ENCODE measurements at regions not wholly inside any gene's neighbourhood (a gene's known extent, or its start where the extent isn't known, plus 50 kb on each side); places are given as distances from the start of the nearest gene placed in this dataset.

DNA sequence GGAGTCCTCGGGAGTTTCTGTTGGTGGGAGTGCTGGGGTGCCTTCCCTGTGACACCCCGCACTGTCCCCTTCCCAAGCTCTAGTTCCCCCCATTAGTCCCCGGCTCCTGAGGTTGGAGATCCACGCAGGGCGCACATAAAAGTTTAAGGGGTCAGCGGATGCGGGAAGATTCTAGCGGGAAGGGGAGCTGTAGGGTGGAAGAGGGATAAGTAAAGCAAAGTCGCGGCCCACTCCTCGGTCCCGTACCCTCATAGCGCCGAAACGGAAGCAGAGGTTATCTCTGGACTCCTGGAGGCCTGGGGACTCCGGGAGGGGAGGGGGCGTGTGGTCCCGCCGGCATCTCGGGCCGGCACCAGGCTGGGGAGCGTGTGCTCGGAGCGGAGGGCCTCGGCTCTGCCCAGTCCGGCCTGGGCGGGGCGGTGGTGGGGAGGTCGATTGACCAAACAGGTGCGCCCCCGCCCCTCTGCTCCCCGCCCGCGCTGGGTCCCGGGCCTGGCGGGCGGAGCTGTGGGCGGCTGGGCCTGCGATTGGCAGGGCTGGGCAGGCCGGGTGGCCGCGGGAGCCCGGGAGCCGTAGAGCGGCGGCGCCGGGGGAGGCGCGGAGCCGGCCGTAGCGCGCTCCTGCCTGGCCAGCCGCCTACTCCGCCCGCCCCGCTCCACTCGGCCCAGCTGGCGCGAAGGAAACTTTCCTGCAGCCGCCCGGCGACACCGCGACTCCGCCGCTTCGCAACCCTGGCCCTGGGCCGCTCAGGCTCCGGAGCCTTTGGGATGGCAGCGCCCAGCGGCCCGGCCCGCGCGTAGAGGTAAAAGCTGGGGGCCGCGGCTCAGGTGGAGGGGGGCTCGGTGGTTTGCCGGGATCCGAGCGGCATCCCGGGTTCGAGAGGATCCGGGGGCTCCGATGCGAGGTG, 52.2 kb upstream of the DAB2IP start:
- Histone ChIP-seq H3K27me3 (ENCODE audit: insufficient read depth, low read length) (peaks cover 49% of the 10 kb centered on the region), H3K4me1 (ENCODE audit: insufficient read depth, low read length) (peaks cover 18% of the 10 kb centered on the region), H3K4me3 (ENCODE audit: low read length) (peak overlapping the region; percentile 47), H2AFZ (ENCODE audit: low read depth, low read length) (peak overlapping the region; percentile 88), H3K9me3 (ENCODE audit: low read length) (peaks cover 5% of the 10 kb centered on the region), H3K36me3 (ENCODE audit: insufficient read depth, low read length) (no peaks in the 10 kb centered on the region)

DNA sequence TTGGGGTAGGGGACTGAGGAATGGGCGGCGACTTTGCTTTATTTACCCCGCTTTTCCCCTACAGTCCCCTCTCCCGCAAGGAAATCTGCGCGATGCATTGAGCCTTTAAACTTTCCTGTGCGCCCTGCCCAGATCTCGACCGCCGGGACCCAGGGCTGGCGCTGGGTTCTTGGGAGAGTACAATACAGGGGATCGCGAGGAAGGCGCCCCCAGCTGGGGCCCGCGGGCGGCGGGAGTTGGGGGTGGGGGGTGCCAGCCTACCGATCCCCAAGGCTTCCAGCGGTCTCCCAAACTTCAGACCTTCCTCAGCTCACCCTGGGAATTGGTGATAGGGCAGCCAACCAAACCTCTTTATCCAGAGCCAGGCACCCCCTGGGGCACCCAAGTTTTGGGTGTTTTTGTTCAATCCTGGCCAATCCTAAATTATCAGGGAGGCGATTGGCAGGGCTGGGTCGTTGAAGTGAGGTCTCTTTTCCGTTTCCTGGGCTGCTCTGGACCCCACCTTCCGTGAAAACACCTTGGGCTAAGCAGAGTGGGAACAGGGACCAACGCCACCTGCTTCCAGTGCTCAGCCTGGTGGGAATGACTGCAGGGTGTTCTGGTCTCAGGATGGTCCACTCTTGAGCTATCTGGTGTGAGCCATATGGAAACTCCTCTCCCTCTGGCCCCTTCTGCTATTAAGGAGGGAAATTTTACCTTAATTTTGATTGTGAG, 51.4 kb upstream of the DAB2IP start:
- Histone ChIP-seq H3K9me3 (ENCODE audit: low read length) (peaks cover 5% of the 10 kb centered on the region), H3K4me3 (ENCODE audit: low read length) (peak overlapping the region; percentile 47), H3K4me1 (ENCODE audit: insufficient read depth, low read length) (peaks cover 21% of the 10 kb centered on the region), H3K36me3 (ENCODE audit: insufficient read depth, low read length) (no peaks in the 10 kb centered on the region), H3K27me3 (ENCODE audit: insufficient read depth, low read length) (peaks cover 49% of the 10 kb centered on the region), H2AFZ (ENCODE audit: low read depth, low read length) (peak overlapping the region; percentile 86)

DNA sequence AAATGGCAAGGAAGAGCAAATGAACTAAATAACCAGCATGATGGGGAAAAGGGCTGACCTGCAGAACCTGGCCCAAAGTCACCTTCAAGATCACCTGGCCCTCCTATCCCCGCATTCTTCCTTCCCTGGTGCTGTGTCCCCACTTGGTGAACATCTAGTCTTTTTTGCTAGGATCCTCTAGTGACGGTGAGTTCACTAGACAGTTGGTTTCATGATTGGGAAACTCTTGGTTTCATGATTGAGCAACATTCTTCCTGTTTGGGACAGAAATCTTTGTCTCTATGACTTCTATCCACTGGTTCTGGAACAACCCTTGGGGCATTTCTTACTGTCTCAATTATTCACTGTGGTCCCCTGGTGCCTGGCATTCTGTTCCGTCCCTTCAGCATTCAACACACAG, 50.2 kb upstream of the DAB2IP start:
- H2AFZ ChIP-seq (ENCODE audit: low read depth, low read length), result no peak overlapping the region
- H3K4me3 ChIP-seq (ENCODE audit: low read length), result no peak overlapping the region
- H3K36me3 ChIP-seq (ENCODE audit: insufficient read depth, low read length), result no peaks in the 10 kb centered on the region
- H3K27me3 ChIP-seq (ENCODE audit: insufficient read depth, low read length), result peaks cover 49% of the 10 kb centered on the region
- peaks cover 21% of the 10 kb centered on the region for H3K4me1 ChIP-seq (ENCODE audit: insufficient read depth, low read length)
- H3K9me3 ChIP-seq (ENCODE audit: low read length), result peaks cover 5% of the 10 kb centered on the region

Measured in neuron (in vitro differentiated cells).